ENCODE measurements at regions not wholly inside any gene's neighbourhood (a gene's known extent, or its start where the extent isn't known, plus 50 kb on each side); places are given as distances from the start of the nearest gene placed in this dataset.

GRCh38 chr4:126758493-126758892, 874.3 kb upstream of the INTU start:
- Histone ChIP-seq H3K4me3 (no peak overlapping the region), H3K9me3 (no peaks in the 10 kb centered on the region), H3K4me1 (no peaks in the 10 kb centered on the region), H3K36me3 (no peaks in the 10 kb centered on the region), H3K27me3 (replicated peaks in 1 of 7) (no peaks in the 10 kb centered on the region), H3K27ac (no peak overlapping the region)
- no peak for TF ChIP-seq POLR2A (IDR thresholded peaks at IDR 0.05)
- TF ChIP-seq, protein P1, sequence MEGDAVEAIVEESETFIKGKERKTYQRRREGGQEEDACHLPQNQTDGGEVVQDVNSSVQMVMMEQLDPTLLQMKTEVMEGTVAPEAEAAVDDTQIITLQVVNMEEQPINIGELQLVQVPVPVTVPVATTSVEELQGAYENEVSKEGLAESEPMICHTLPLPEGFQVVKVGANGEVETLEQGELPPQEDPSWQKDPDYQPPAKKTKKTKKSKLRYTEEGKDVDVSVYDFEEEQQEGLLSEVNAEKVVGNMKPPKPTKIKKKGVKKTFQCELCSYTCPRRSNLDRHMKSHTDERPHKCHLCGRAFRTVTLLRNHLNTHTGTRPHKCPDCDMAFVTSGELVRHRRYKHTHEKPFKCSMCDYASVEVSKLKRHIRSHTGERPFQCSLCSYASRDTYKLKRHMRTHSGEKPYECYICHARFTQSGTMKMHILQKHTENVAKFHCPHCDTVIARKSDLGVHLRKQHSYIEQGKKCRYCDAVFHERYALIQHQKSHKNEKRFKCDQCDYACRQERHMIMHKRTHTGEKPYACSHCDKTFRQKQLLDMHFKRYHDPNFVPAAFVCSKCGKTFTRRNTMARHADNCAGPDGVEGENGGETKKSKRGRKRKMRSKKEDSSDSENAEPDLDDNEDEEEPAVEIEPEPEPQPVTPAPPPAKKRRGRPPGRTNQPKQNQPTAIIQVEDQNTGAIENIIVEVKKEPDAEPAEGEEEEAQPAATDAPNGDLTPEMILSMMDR (IDR thresholded peaks at IDR 0.05 in 8 of 11, conservative IDR thresholded peaks at IDR 0.05 in 3 of 11), result no peak
- no peak for TF ChIP-seq POLR2AphosphoS5 (IDR thresholded peaks at IDR 0.05)
- intact Hi-C loops (cut with DNase I; ENCODE audit: low total_unique reads), result no loop called here
- DNase-seq, result no peak
- WGBS, 5 donors, result 8 to 83% (median 43%) methylated on average over 2 of the region's 2 CpGs

- no peak overlapping the region for H3K27ac ChIP-seq
- H3K4me3 ChIP-seq, result no peak overlapping the region
- H3K4me1 ChIP-seq, result no peaks in the 10 kb centered on the region
- H3K27me3 ChIP-seq (replicated peaks in 1 of 7), result no peaks in the 10 kb centered on the region
- no peaks in the 10 kb centered on the region for H3K36me3 ChIP-seq
- no peak for DNase-seq
- no peaks in the 10 kb centered on the region for H3K9me3 ChIP-seq
- 62 to 97% (median 80%) methylated on average over 1 of the region's 1 CpG for WGBS, 5 donors
- TF ChIP-seq POLR2AphosphoS5 (IDR thresholded peaks at IDR 0.05), result no peak
- intact Hi-C loops (cut with DNase I; ENCODE audit: low total_unique reads), result no loop called here
These were observed 870.7 kb upstream of the INTU start for GRCh38 chr4:126761947-126762662.

- whole genome bisulfite sequencing, 5 donors, result 72 to 89% (median 84%) methylated on average over 5 of the region's 5 CpGs
- Histone ChIP-seq H3K27ac (no peak overlapping the region), H3K4me3 (no peak overlapping the region), H3K27me3 (replicated peaks in 1 of 7) (no peaks in the 10 kb centered on the region), H3K36me3 (no peaks in the 10 kb centered on the region), H3K9me3 (no peaks in the 10 kb centered on the region), H3K4me1 (no peaks in the 10 kb centered on the region)
- intact Hi-C loops (cut with DNase I; ENCODE audit: low total_unique reads), result no loop called here
- TF ChIP-seq POLR2A (IDR thresholded peaks at IDR 0.05) (no peak), POLR2AphosphoS5 (IDR thresholded peaks at IDR 0.05) (no peak)
- TF ChIP-seq, protein P1 (IDR thresholded peaks at IDR 0.05 in 8 of 11, conservative IDR thresholded peaks at IDR 0.05 in 3 of 11), result no peak
- no peak for DNase-seq
These were observed 870.0 kb upstream of the INTU start for GRCh38 chr4:126762663-126763247.

- no peaks in the 10 kb centered on the region for H3K36me3 ChIP-seq
- H3K27me3 ChIP-seq (replicated peaks in 1 of 7), result no peaks in the 10 kb centered on the region
- H3K9me3 ChIP-seq, result peaks cover 0 to 10% (median 0%) of the 10 kb centered on the region in 8 donors
- intact Hi-C loops (cut with DNase I; ENCODE audit: low total_unique reads), result no loop called here
- 32 to 64% (median 41%) methylated on average over 2 of the region's 2 CpGs for WGBS, 5 donors
- DNase-seq, result no peak
- H3K4me3 ChIP-seq, result no peak overlapping the region
- H3K4me1 ChIP-seq, result no peaks in the 10 kb centered on the region
- TF ChIP-seq POLR2A (IDR thresholded peaks at IDR 0.05) (no peak), POLR2AphosphoS5 (IDR thresholded peaks at IDR 0.05) (no peak)
- TF ChIP-seq, protein P1 (IDR thresholded peaks at IDR 0.05 in 8 of 11, conservative IDR thresholded peaks at IDR 0.05 in 3 of 11), result no peak
- no peak overlapping the region for H3K27ac ChIP-seq
These were observed 866.5 kb upstream of the INTU start for GRCh38 chr4:126766241-126766640.

Data from spleen (tissue), 11 donors.